SK-N-SH treated with all-trans-retinoic acid at 6 μM for 48 hours (cell line): ENCODE measurements at regions not wholly inside any gene's neighbourhood (a gene's known extent, or its start where the extent isn't known, plus 50 kb on each side); places are given as distances from the start of the nearest gene placed in this dataset.

ENCODE experiments used
- ATAC-seq: fragments of 200-7000 bp; cut with Tn5 transposase; 3 replicates; pipeline ENCODE4 v1.9.1; 2020; ENCODE audit warnings: mild to moderate bottlenecking, moderate library complexity
- ARNTL ChIP-seq: fragments of 450-650 bp; formaldehyde crosslinking; IDR thresholded peaks from 2 replicates; pipeline ENCODE4 v1.5.0; 2020; ENCODE audit warnings: low read depth, mild to moderate bottlenecking, moderate library complexity, borderline replicate concordance
- BACH2 ChIP-seq: fragments of 250-450 bp; sonication (Bioruptor Pico); IDR thresholded peaks from 2 replicates; pipeline ENCODE4 v1.9.0; 2021; ENCODE audit warnings: mild to moderate bottlenecking, borderline replicate concordance
- CREB5 ChIP-seq: fragments of 250-450 bp; sonication (Bioruptor Pico); IDR thresholded peaks from 2 replicates; pipeline ENCODE4 v1.5.1; 2020; ENCODE audit warnings: low read depth, mild to moderate bottlenecking, moderate library complexity
- CSDC2 ChIP-seq: fragments of 250-450 bp; sonication (Bioruptor Pico); IDR thresholded peaks from 2 replicates; pipeline ENCODE4 v1.5.0; 2020; ENCODE audit warnings: mild to moderate bottlenecking, moderate library complexity
- CSRNP3 ChIP-seq: fragments of 250-450 bp; sonication (Bioruptor Pico); IDR thresholded peaks from 2 replicates; pipeline ENCODE4 v1.5.1; 2021; ENCODE audit warnings: mild to moderate bottlenecking, moderate library complexity
- ESRRG ChIP-seq: fragments of 250-450 bp; sonication (Bioruptor Pico); IDR thresholded peaks from 2 replicates; pipeline ENCODE4 v1.6.1; 2021; ENCODE audit warnings: mild to moderate bottlenecking
- GLIS3 ChIP-seq: fragments of 250-450 bp; sonication (Bioruptor Pico); IDR thresholded peaks from 2 replicates; pipeline ENCODE4 v1.5.0; 2020; ENCODE audit warnings: mild to moderate bottlenecking, moderate library complexity
- ISL1 ChIP-seq: fragments of 250-450 bp; sonication (Bioruptor Pico); IDR thresholded peaks from 2 replicates; pipeline ENCODE4 v2.1.2; 2022; ENCODE audit warnings: mild to moderate bottlenecking, moderate library complexity
- OSR1 ChIP-seq: fragments of 250-450 bp; sonication (Bioruptor Pico); IDR thresholded peaks from 2 replicates; pipeline ENCODE4 v1.8.0; 2022; ENCODE audit warnings: moderate library complexity, mild to moderate bottlenecking, inconsistent platforms
- PATZ1 ChIP-seq: fragments of 250-450 bp; sonication (Bioruptor Pico); IDR thresholded peaks from 2 replicates; pipeline ENCODE4 v1.8.0; 2020; ENCODE audit warnings: mild to moderate bottlenecking, moderate library complexity, borderline replicate concordance
- POU6F1 ChIP-seq: fragments of 250-450 bp; sonication (Bioruptor Pico); IDR thresholded peaks from 2 replicates; pipeline ENCODE4 v1.8.0; 2021; ENCODE audit warnings: low read depth, mild to moderate bottlenecking, moderate library complexity, borderline replicate concordance
- PPARA ChIP-seq: fragments of 250-450 bp; sonication (Bioruptor Pico); IDR thresholded peaks from 2 replicates; pipeline ENCODE4 v1.5.0; 2020; ENCODE audit warnings: mild to moderate bottlenecking, borderline replicate concordance
- RARB ChIP-seq: fragments of 250-450 bp; sonication (Bioruptor Pico); IDR thresholded peaks from 2 replicates; pipeline ENCODE4 v1.8.0; 2021; ENCODE audit warnings: mild to moderate bottlenecking, moderate library complexity
- SNAI2 ChIP-seq: fragments of 250-450 bp; sonication (Bioruptor Pico); IDR thresholded peaks from 2 replicates; pipeline ENCODE4 v1.5.0; 2020; ENCODE audit warnings: mild to moderate bottlenecking, moderate library complexity
- TCF4 ChIP-seq: fragments of 250-450 bp; sonication (Bioruptor Pico); IDR thresholded peaks from 2 replicates; pipeline ENCODE4 v1.8.0; 2021; ENCODE audit warnings: mild to moderate bottlenecking, moderate library complexity, borderline replicate concordance
- TOX ChIP-seq: fragments of 250-450 bp; sonication (Bioruptor Pico); IDR thresholded peaks from 2 replicates; pipeline ENCODE4 v1.8.0; 2021; ENCODE audit warnings: mild to moderate bottlenecking, moderate library complexity, borderline replicate concordance
- TSHZ2 ChIP-seq: fragments of 250-450 bp; sonication (Bioruptor Pico); IDR thresholded peaks from 2 replicates; pipeline ENCODE4 v1.5.0; 2020; ENCODE audit warnings: mild to moderate bottlenecking, moderate library complexity
- ZC3H10 ChIP-seq: fragments of 250-450 bp; sonication (Bioruptor Pico); IDR thresholded peaks from 2 replicates; pipeline ENCODE4 v1.5.1; 2021; ENCODE audit warnings: mild to moderate bottlenecking, moderate library complexity
- ZFP3 ChIP-seq: fragments of 250-450 bp; sonication (Bioruptor Pico); IDR thresholded peaks from 2 replicates; pipeline ENCODE4 v1.5.0; 2020; ENCODE audit warnings: mild to moderate bottlenecking, moderate library complexity
- ZNF565 ChIP-seq: fragments of 450-650 bp; formaldehyde crosslinking; conservative IDR thresholded peaks from 2 replicates; pipeline ENCODE4 v1.5.0; 2020; ENCODE audit warnings: low read depth, mild to moderate bottlenecking, moderate library complexity
- ZNF70 ChIP-seq: fragments of 450-650 bp; formaldehyde crosslinking; IDR thresholded peaks from 2 replicates; pipeline ENCODE4 v1.5.0; 2020; ENCODE audit warnings: mild to moderate bottlenecking, moderate library complexity
- ZNF8 ChIP-seq: fragments of 450-650 bp; formaldehyde crosslinking; IDR thresholded peaks from 2 replicates; pipeline ENCODE4 v1.5.0; 2020; ENCODE audit warnings: mild to moderate bottlenecking, moderate library complexity

- no peak; the same call in 2 of the 3 replicates for ATAC-seq
- TF ChIP-seq ISL1 (CRISPR knock-in tag) (no peak), GLIS3 (CRISPR knock-in tag) (no peak), TSHZ2 (CRISPR knock-in tag) (no peak), CSDC2 (no peak), BACH2 (CRISPR knock-in tag) (no peak), PPARA (CRISPR knock-in tag) (no peak), ZFP3 (CRISPR knock-in tag) (no peak), TCF4 (CRISPR knock-in tag) (no peak), RARB (CRISPR knock-in tag) (no peak), CSRNP3 (no peak), ESRRG (no peak), SNAI2 (CRISPR knock-in tag) (no peak), ZNF70 (CRISPR knock-in tag) (no peak), OSR1 (no peak), ARNTL (CRISPR knock-in tag) (no peak), TOX (CRISPR knock-in tag) (no peak), POU6F1 (CRISPR knock-in tag) (no peak), ZNF8 (CRISPR knock-in tag) (no peak), ZC3H10 (no peak)
These were observed 257.9 kb downstream of the PTEN start for GRCh38 chr10:88121361-88121760.

- no peak for ATAC-seq
- TF ChIP-seq ISL1 (CRISPR knock-in tag) (no peak), ZNF565 (CRISPR knock-in tag) (no peak), CREB5 (CRISPR knock-in tag) (no peak), GLIS3 (CRISPR knock-in tag) (no peak), ZNF70 (CRISPR knock-in tag) (no peak), OSR1 (no peak), PATZ1 (CRISPR knock-in tag) (no peak), CSDC2 (no peak), ESRRG (no peak), RARB (CRISPR knock-in tag) (no peak)
These were observed 258.7 kb downstream of the PTEN start for GRCh38 chr10:88122145-88122544.

GRCh38 chr10:88122576-88122975 is 259.2 kb downstream of the PTEN start:
- no peak for ATAC-seq
- TF ChIP-seq GLIS3 (CRISPR knock-in tag) (no peak), ZC3H10 (no peak), TOX (CRISPR knock-in tag) (no peak), ZFP3 (CRISPR knock-in tag) (no peak), TSHZ2 (CRISPR knock-in tag) (no peak), CSDC2 (no peak), CREB5 (CRISPR knock-in tag) (no peak), ZNF565 (CRISPR knock-in tag) (no peak), PPARA (CRISPR knock-in tag) (no peak), PATZ1 (CRISPR knock-in tag) (no peak)
- TF ChIP-seq, all 23 proteins: peak for 0
